ENCODE measurements at regions not wholly inside any gene's neighbourhood (a gene's known extent, or its start where the extent isn't known, plus 50 kb on each side); places are given as distances from the start of the nearest gene placed in this dataset.
"Not testable (repeated sequence)": the region's sequence is repeated elsewhere in the genome, so short reads cannot be mapped to it uniquely, and the experiment has no call there.

- no peak for DNase-seq
These were observed 110.1 kb upstream of the PPP1R26 start for GRCh38 chr9:135369412-135369990.

- DNase-seq: no peak
These were observed 108.9 kb upstream of the PPP1R26 start for GRCh38 chr9:135370411-135371375.

- DNase-seq: no peak
These were observed 108.0 kb upstream of the PPP1R26 start for GRCh38 chr9:135371535-135371934.

GRCh38 chr9:135372036-135372435, 107.5 kb upstream of the PPP1R26 start:
- DNase-seq: no peak

GRCh38 chr9:135372501-135373008, 107.0 kb upstream of the PPP1R26 start:
- no peak for DNase-seq

- no peak for DNase-seq
These were observed 106.4 kb upstream of the PPP1R26 start for GRCh38 chr9:135373151-135373685.

- no peak for DNase-seq
These were observed 105.8 kb upstream of the PPP1R26 start for GRCh38 chr9:135373820-135374219.

GRCh38 chr9:135374591-135374990, 105.0 kb upstream of the PPP1R26 start:
- no peak for DNase-seq

GRCh38 chr9:135375001-135375400, 104.6 kb upstream of the PPP1R26 start:
- DNase-seq: no peak

GRCh38 chr9:135376511-135377265, 102.9 kb upstream of the PPP1R26 start:
- no peak for DNase-seq

- no peak for DNase-seq
These were observed 102.2 kb upstream of the PPP1R26 start for GRCh38 chr9:135377431-135377830.

GRCh38 chr9:135378751-135379150, 100.8 kb upstream of the PPP1R26 start:
- no peak for DNase-seq

- no peak for DNase-seq
These were observed 99.9 kb upstream of the PPP1R26 start for GRCh38 chr9:135379540-135380267.

GRCh38 chr9:135380311-135380960, 99.1 kb upstream of the PPP1R26 start:
- DNase-seq: no peak

- DNase-seq: no peak
These were observed 97.7 kb upstream of the PPP1R26 start for GRCh38 chr9:135381762-135382310.

- no peak for DNase-seq
These were observed 95.4 kb upstream of the PPP1R26 start for GRCh38 chr9:135384226-135384625.

- not testable (repeated sequence) for DNase-seq
These were observed 94.7 kb upstream of the PPP1R26 start for GRCh38 chr9:135384815-135385405.

GRCh38 chr9:135385793-135386192, 93.8 kb upstream of the PPP1R26 start:
- no peak for DNase-seq

GRCh38 chr9:135387976-135388375, 91.6 kb upstream of the PPP1R26 start:
- DNase-seq: no peak

- no peak for DNase-seq
These were observed 91.1 kb upstream of the PPP1R26 start for GRCh38 chr9:135388530-135388929.

GRCh38 chr9:135391759-135392158, 87.8 kb upstream of the PPP1R26 start:
- no peak for DNase-seq

Data from NCI-H1436 treated with DMSO at 0.1 percent for 48 hours (cell line).